Keratinocyte (primary cell): ENCODE measurements at regions not wholly inside any gene's neighbourhood (a gene's known extent, or its start where the extent isn't known, plus 50 kb on each side); places are given as distances from the start of the nearest gene placed in this dataset.

ENCODE experiments used
- DNase-seq: peaks from one replicate; pipeline ENCODE4 v3.0.0-alpha.2; 2011; ENCODE audit warnings: low read depth, missing footprints, low spot score
- FAIRE-seq: peaks from 2 replicates; lab custom pipeline; 2011; peaks lifted over from hg19 to GRCh38; lab: Jason Lieb, UNC
- H2AFZ ChIP-seq: 2 replicates; pipeline ENCODE4 v1.6.0; 2012; ENCODE audit warnings: low read length, control low read depth, inconsistent platforms; ENCODE audit not compliant: control insufficient read depth
- H3K27ac ChIP-seq: 2 replicates; pipeline ENCODE4 v1.5.1; 2011; ENCODE audit warnings: low read length; ENCODE audit not compliant: control insufficient read depth, insufficient read depth
- H3K27me3 ChIP-seq: 3 replicates; pipeline ENCODE4 v1.6.0; 2011; ENCODE audit warnings: low read length; ENCODE audit not compliant: control insufficient read depth, insufficient read depth; ENCODE audit errors: extremely low read depth
- H3K36me3 ChIP-seq, 2 experiments: 2 replicates in 1 of 2; 3 replicates in 1 of 2; pipeline ENCODE4 v1.5.1; 2011; ENCODE audit warnings: low read length in 2 of 2, mild to moderate bottlenecking in 1 of 2; ENCODE audit not compliant: control insufficient read depth in 2 of 2, insufficient read depth in 2 of 2; ENCODE audit errors: extremely low read depth in 1 of 2
- H3K4me1 ChIP-seq: 3 replicates; pipeline ENCODE4 v1.5.1; 2011; ENCODE audit warnings: low read length; ENCODE audit not compliant: control insufficient read depth, insufficient read depth; ENCODE audit errors: extremely low read depth
- H3K4me2 ChIP-seq: 3 replicates; pipeline ENCODE4 v1.6.0; 2011; ENCODE audit warnings: low read depth, low read length; ENCODE audit not compliant: control insufficient read depth, insufficient read depth; ENCODE audit errors: extremely low read depth
- H3K4me3 ChIP-seq, 3 experiments: fragments of 200-600 bp in 1 of 3; sonication (generic) in 1 of 3; 2 replicates in 2 of 3; 3 replicates in 1 of 3; pipeline ENCODE4 v1.5.1; 2011 to 2016; ENCODE audit warnings: low read length in 3 of 3, mild to moderate bottlenecking in 3 of 3, control low read depth in 2 of 3, inconsistent platforms in 1 of 3, low read depth in 1 of 3, mixed read lengths in 1 of 3, mixed run types in 1 of 3, moderate library complexity in 1 of 3; ENCODE audit not compliant: control insufficient read depth in 2 of 3, insufficient read depth in 2 of 3; ENCODE audit errors: extremely low read depth in 1 of 3
- H3K79me2 ChIP-seq: 2 replicates; pipeline ENCODE4 v1.6.0; 2012; ENCODE audit warnings: low read length; ENCODE audit not compliant: control insufficient read depth, insufficient read depth
- H3K9ac ChIP-seq: 3 replicates; pipeline ENCODE4 v1.6.0; 2011; ENCODE audit warnings: low read length; ENCODE audit not compliant: control insufficient read depth, insufficient read depth; ENCODE audit errors: extremely low read depth
- H3K9me1 ChIP-seq: 3 replicates; pipeline ENCODE4 v1.6.0; 2011; ENCODE audit warnings: low read length; ENCODE audit not compliant: control insufficient read depth, insufficient read depth; ENCODE audit errors: extremely low read depth
- H3K9me3 ChIP-seq: 2 replicates; pipeline ENCODE4 v1.5.1; 2012; ENCODE audit warnings: low read depth, low read length; ENCODE audit not compliant: control insufficient read depth
- H4K20me1 ChIP-seq: 3 replicates; pipeline ENCODE4 v1.6.0; 2011; ENCODE audit warnings: low read length; ENCODE audit not compliant: control insufficient read depth, insufficient read depth; ENCODE audit errors: extremely low read depth
- EZH2 ChIP-seq: IDR thresholded peaks from one replicate; pipeline ENCODE4 v1.6.1; 2012; ENCODE audit warnings: inconsistent platforms, mild to moderate bottlenecking, low read length, moderate library complexity
- dilution Hi-C: fragments of 300-500 bp; cut with MboI; formaldehyde crosslinking; loops from one replicate; pipeline ENCODE4 v1.7.0; 2020; ENCODE audit warnings: low sequenced_read_pairs; ENCODE audit not compliant: extremely low pct_ligation_motif_present
- TF ChIP-seq, protein P1 (sequence below), 3 experiments: IDR thresholded peaks in 1 of 3; conservative IDR thresholded peaks in 1 of 3; optimal IDR thresholded peaks in 1 of 3; 2 replicates in 2 of 3; 3 replicates in 1 of 3; pipeline versions ENCODE3 to v1.5.1; 2011; ENCODE audit warnings: low read length in 3 of 3, mild to moderate bottlenecking in 3 of 3, moderate library complexity in 2 of 3, control low read depth in 1 of 3, inconsistent platforms in 1 of 3; ENCODE audit not compliant: insufficient read depth in 2 of 3; ENCODE audit errors: extremely low read depth in 1 of 3

DNA sequence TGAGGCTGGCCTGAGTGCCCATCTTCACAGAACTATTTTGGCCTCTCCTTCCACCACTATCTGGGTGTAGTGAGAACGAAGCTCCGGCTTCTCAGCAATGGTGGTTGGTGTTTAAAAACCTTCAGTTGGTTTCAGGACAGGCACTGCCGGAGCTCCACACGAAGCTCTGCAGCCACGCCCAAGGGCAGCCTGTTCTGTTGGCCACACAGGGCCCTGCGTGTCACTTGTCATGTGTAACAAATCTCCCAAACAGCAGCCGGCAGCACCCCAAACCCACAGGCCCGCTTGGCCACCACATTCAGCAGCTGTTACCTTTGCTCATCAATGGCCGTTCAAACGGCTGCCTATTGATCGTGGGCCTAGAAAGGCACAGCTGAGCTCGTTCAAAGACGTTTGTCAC is 97.5 kb downstream of the ERMARD start:
- DNase-seq (no peak), FAIRE-seq (no peak)
- dilution Hi-C loops: loop anchor here (25.0 kb wide), 1 partner anchor 288 kb away; no protein-coding TSS in a partner anchor
- Histone ChIP-seq H3K36me3 (no peaks in the 10 kb centered on the region), H3K4me1 (peaks cover 18% of the 10 kb centered on the region), H3K79me2 (no peaks in the 10 kb centered on the region), H3K27me3 (peaks cover 12% of the 10 kb centered on the region), H3K9me1 (no peaks in the 10 kb centered on the region), H3K9ac (no peak overlapping the region), H3K9me3 (no peaks in the 10 kb centered on the region), H3K27ac (no peak overlapping the region), H4K20me1 (no peaks in the 10 kb centered on the region), H3K4me2 (no peak overlapping the region), H2AFZ (no peak overlapping the region), H3K4me3 (no peak overlapping the region)
- TF ChIP-seq EZH2: no peak
- TF ChIP-seq, protein P1, sequence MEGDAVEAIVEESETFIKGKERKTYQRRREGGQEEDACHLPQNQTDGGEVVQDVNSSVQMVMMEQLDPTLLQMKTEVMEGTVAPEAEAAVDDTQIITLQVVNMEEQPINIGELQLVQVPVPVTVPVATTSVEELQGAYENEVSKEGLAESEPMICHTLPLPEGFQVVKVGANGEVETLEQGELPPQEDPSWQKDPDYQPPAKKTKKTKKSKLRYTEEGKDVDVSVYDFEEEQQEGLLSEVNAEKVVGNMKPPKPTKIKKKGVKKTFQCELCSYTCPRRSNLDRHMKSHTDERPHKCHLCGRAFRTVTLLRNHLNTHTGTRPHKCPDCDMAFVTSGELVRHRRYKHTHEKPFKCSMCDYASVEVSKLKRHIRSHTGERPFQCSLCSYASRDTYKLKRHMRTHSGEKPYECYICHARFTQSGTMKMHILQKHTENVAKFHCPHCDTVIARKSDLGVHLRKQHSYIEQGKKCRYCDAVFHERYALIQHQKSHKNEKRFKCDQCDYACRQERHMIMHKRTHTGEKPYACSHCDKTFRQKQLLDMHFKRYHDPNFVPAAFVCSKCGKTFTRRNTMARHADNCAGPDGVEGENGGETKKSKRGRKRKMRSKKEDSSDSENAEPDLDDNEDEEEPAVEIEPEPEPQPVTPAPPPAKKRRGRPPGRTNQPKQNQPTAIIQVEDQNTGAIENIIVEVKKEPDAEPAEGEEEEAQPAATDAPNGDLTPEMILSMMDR (optimal IDR thresholded peaks at IDR 0.05 in 1 of 3, IDR thresholded peaks at IDR 0.05 in 1 of 3, conservative IDR thresholded peaks at IDR 0.05 in 1 of 3; ENCODE audit: extremely low read depth in 1 of 3, insufficient read depth in 2 of 3, low read length in 3 of 3): no peak

DNA sequence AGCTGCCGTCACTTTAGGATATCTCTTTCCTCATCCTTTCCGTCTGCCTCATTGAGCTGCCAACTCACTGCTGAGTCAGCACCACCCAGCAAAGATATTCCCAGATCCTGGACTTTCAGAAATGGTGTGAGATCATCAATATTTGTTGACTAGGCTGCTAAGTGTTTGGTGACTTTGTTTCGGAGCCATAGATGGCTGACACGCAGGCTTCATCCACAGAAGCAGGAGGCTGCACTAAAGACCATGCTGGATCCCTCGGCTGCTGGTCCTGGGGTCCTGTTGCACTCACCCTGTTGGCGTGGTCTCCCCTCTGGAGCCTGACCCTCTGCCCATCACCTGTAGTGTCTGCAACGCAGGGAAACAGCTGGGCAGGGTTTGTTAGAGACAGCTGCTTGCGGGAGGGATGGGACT is 96.5 kb downstream of the ERMARD start:
- Histone ChIP-seq H3K9me3 (no peaks in the 10 kb centered on the region), H3K9ac (no peak overlapping the region), H3K4me1 (peaks cover 17% of the 10 kb centered on the region), H3K9me1 (no peaks in the 10 kb centered on the region), H4K20me1 (no peaks in the 10 kb centered on the region), H3K27ac (no peak overlapping the region), H3K27me3 (peaks cover 12% of the 10 kb centered on the region), H2AFZ (no peak overlapping the region), H3K4me3 (no peak overlapping the region), H3K79me2 (no peaks in the 10 kb centered on the region), H3K36me3 (no peaks in the 10 kb centered on the region), H3K4me2 (no peak overlapping the region)
- dilution Hi-C loops: loop anchor here (25.0 kb wide), 1 partner anchor 289 kb away; no protein-coding TSS in a partner anchor
- DNase-seq: no peak
- TF ChIP-seq, protein P1 (optimal IDR thresholded peaks at IDR 0.05 in 1 of 3, IDR thresholded peaks at IDR 0.05 in 1 of 3, conservative IDR thresholded peaks at IDR 0.05 in 1 of 3; ENCODE audit: extremely low read depth in 1 of 3, insufficient read depth in 2 of 3, low read length in 3 of 3): no peak
- no peak for TF ChIP-seq EZH2
- no peak for FAIRE-seq
